Gastroesophageal sphincter (tissue), 3 donors: ENCODE measurements at regions not wholly inside any gene's neighbourhood (a gene's known extent, or its start where the extent isn't known, plus 50 kb on each side); places are given as distances from the start of the nearest gene placed in this dataset.

Experiments used
- EP300 ChIP-seq: sonication (generic); formaldehyde crosslinking; IDR thresholded peaks from one replicate; pipeline ENCODE4 v1.6.1; 2017; ENCODE audit warnings: antibody characterized with exemption, mild to moderate bottlenecking
- TF ChIP-seq, protein P1 (sequence below), 4 experiments: fragments of 200-600 bp in 2 of 4; fragments of 450-650 bp in 2 of 4; sonication (generic) in 1 of 4; IDR thresholded peaks; one replicate each; pipeline ENCODE4 v1.5.1; 2017 to 2019; ENCODE audit warnings: antibody characterized with exemption in 4 of 4, mild to moderate bottlenecking in 2 of 4, moderate library complexity in 2 of 4

DNA sequence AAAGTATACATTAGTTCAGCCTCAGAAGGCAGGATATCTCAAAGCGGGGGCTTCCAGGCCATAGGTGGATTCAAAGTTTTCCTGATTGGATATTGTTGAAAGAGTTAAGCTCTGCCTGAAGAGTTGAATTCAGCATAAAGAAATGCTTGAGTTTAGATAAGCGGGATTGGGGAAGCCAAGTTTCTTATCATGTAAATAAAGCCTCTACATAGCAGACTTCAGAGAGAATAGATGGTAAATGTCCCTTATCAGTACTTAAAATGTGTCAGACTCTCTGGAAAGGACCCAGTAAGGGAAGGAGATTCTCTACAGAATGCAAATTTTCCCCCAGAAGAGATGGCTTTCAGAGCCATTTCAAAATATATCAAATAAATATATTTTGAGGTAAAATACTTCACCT lies 423.5 kb downstream of the SHISA9 start:
- no peak for TF ChIP-seq EP300
- TF ChIP-seq, protein P1, sequence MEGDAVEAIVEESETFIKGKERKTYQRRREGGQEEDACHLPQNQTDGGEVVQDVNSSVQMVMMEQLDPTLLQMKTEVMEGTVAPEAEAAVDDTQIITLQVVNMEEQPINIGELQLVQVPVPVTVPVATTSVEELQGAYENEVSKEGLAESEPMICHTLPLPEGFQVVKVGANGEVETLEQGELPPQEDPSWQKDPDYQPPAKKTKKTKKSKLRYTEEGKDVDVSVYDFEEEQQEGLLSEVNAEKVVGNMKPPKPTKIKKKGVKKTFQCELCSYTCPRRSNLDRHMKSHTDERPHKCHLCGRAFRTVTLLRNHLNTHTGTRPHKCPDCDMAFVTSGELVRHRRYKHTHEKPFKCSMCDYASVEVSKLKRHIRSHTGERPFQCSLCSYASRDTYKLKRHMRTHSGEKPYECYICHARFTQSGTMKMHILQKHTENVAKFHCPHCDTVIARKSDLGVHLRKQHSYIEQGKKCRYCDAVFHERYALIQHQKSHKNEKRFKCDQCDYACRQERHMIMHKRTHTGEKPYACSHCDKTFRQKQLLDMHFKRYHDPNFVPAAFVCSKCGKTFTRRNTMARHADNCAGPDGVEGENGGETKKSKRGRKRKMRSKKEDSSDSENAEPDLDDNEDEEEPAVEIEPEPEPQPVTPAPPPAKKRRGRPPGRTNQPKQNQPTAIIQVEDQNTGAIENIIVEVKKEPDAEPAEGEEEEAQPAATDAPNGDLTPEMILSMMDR (IDR thresholded peaks at IDR 0.05), result no peak
